ENCODE measurements at regions not wholly inside any gene's neighbourhood (a gene's known extent, or its start where the extent isn't known, plus 50 kb on each side); places are given as distances from the start of the nearest gene placed in this dataset.

DNA sequence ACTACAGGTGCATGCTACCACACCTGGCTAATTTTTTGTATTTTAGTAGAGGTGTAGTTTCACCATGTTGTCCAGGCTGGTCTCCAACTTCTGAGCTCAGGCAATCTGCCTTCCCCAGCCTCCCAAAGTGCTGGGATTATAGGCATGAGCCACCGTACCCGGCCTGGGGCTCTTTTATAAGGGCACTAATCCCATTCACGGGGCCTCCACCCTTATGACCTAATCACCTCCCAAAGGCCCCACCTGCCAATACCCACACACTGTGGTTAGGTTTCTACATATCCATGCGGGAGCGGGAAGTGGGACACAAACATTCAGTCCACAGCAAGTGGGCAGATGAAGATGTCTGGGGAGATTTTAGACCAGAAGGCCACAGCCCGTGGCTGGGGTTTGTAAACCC lies 164.7 kb upstream of the SH3BP4 start:
- H3K27me3 ChIP-seq (ENCODE audit: control insufficient read depth, insufficient read depth, low read length) = no peaks in the 10 kb centered on the region
- no peaks in the 10 kb centered on the region for H3K36me3 ChIP-seq (ENCODE audit: control insufficient read depth, insufficient read depth, low read length)
- no peak for TF ChIP-seq CTCF (IDR thresholded peaks at IDR 0.05; ENCODE audit: insufficient read depth, low read length, poor library complexity, severe bottlenecking)
- no peak overlapping the region for H3K4me3 ChIP-seq (ENCODE audit: low read depth, low read length)
- DNase-seq (ENCODE audit: low read depth) = no peak

DNA sequence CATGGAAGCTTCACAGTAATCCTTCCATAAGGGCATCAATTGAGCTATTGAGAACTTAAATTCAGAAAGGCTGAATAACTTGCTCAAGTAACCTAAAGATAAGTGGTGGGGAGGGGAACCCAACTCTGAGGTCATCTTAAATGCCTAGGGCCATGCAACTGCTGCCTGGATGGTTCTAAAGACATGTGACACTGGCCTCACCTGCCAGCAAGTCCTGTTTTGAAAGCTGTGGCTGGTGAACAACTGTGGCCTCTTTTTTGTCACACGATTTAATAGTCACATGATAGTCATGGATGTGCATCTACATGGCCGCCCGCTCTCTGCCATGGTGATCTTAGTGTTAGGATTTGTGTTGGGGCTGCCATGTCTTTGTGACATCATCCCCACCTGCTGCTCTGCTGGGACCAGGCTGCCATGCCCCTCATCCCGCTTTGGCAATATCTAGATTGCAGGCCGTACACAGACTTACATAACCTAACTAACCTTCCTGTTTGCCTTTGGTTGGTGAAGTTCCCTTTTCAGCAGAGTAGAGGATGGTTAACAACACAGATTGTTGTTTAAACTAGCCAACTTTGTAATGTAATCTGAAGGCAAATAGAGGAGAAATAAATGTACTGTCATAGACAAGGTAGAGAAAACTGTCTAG lies 177.9 kb upstream of the SH3BP4 start:
- no peak overlapping the region for H3K4me3 ChIP-seq (ENCODE audit: low read depth, low read length)
- DNase-seq (ENCODE audit: low read depth) = no peak
- no peaks in the 10 kb centered on the region for H3K27me3 ChIP-seq (ENCODE audit: control insufficient read depth, insufficient read depth, low read length)
- no peaks in the 10 kb centered on the region for H3K36me3 ChIP-seq (ENCODE audit: control insufficient read depth, insufficient read depth, low read length)
- no peak for TF ChIP-seq CTCF (IDR thresholded peaks at IDR 0.05; ENCODE audit: insufficient read depth, low read length, poor library complexity, severe bottlenecking)

- no peak for TF ChIP-seq CTCF (IDR thresholded peaks at IDR 0.05; ENCODE audit: insufficient read depth, low read length, poor library complexity, severe bottlenecking)
- no peaks in the 10 kb centered on the region for H3K27me3 ChIP-seq (ENCODE audit: control insufficient read depth, insufficient read depth, low read length)
- no peaks in the 10 kb centered on the region for H3K36me3 ChIP-seq (ENCODE audit: control insufficient read depth, insufficient read depth, low read length)
- DNase-seq (ENCODE audit: low read depth) = no peak
- H3K4me3 ChIP-seq (ENCODE audit: low read depth, low read length) = no peak overlapping the region
Measured at GRCh38 chr2:234773129-234773528, 178.7 kb upstream of the SH3BP4 start.

DNA sequence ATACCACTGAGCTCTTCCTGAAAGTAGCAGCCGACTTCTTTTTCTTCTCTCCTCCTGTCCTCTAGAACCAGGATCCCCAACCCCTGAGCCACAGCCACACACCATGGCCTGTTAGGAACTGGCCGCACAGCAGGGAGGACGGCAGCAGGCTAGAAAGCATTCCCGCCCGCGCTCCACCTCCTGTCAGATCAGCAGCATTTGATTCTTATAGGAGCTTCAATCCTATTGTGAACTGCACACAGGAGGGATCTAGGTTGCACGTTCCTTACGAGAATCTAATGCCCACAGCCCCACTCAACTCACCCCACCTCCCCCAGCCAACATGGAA lies 179.1 kb upstream of the SH3BP4 start:
- DNase-seq (ENCODE audit: low read depth) = no peak
- no peak for TF ChIP-seq CTCF (IDR thresholded peaks at IDR 0.05; ENCODE audit: insufficient read depth, low read length, poor library complexity, severe bottlenecking)
- Histone ChIP-seq H3K36me3 (ENCODE audit: control insufficient read depth, insufficient read depth, low read length) (no peaks in the 10 kb centered on the region), H3K27me3 (ENCODE audit: control insufficient read depth, insufficient read depth, low read length) (no peaks in the 10 kb centered on the region), H3K4me3 (ENCODE audit: low read depth, low read length) (no peak overlapping the region)

DNA sequence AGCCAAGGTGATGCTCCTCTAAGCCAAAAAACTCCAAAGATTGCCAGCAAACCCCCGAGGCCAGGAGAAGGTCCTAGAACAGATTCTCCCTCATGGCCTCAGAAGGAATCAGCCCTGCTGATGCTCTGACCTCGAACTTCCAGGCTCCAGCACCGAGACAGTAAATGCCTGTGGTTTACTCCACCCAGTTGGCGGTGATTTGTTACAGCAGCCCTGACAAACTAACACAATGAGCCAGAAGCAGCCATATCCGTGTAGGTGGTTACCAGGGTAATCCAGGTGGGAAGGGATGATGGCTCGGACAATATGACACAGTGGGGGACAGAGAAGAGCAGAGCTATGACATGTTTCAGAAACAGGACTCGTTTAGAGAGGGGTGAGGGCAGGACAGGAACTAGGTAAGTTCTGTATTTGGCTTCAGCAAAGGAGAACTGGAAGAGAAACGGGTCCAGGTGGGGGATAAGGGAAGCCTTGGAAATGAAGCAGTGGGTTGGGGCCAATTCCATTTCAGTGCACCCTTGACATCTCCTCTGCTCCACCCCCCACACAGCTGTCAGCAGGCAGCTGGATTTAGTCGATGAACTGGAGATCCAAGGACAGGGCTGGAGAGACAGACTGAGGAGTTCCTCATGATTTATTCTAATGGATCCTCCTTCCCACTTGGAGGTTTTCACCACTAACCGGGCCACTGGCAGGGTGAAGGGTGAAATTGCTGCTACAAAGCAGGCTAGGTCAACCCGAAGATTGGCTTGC lies 179.7 kb upstream of the SH3BP4 start:
- Histone ChIP-seq H3K27me3 (ENCODE audit: control insufficient read depth, insufficient read depth, low read length) (no peaks in the 10 kb centered on the region), H3K4me3 (ENCODE audit: low read depth, low read length) (no peak overlapping the region), H3K36me3 (ENCODE audit: control insufficient read depth, insufficient read depth, low read length) (no peaks in the 10 kb centered on the region)
- no peak for TF ChIP-seq CTCF (IDR thresholded peaks at IDR 0.05; ENCODE audit: insufficient read depth, low read length, poor library complexity, severe bottlenecking)
- DNase-seq (ENCODE audit: low read depth) = no peak

DNA sequence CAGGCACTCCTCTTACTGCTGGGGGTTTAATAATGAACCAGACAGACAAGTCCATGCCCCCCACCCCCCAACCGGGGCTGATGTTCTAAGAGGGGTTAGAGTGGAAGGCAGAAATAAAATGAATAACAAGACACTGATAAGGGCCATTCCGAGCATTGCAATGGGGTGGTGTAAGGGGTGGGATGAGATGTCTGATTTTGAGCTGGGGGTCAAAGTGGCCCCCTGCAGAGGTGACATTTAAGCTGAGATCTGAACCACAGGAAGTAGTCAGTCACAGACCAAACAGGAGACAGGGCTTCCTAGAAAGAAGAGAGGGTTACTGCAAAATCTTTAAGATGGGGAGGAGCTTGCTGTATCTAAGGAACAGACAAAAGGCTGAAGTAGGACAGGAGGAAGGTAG lies 180.6 kb upstream of the SH3BP4 start:
- no peak for TF ChIP-seq CTCF (IDR thresholded peaks at IDR 0.05; ENCODE audit: insufficient read depth, low read length, poor library complexity, severe bottlenecking)
- Histone ChIP-seq H3K36me3 (ENCODE audit: control insufficient read depth, insufficient read depth, low read length) (no peaks in the 10 kb centered on the region), H3K27me3 (ENCODE audit: control insufficient read depth, insufficient read depth, low read length) (no peaks in the 10 kb centered on the region), H3K4me3 (ENCODE audit: low read depth, low read length) (no peak overlapping the region)
- no peak for DNase-seq (ENCODE audit: low read depth)
